Activated gamma-delta T cell treated with anti-CD3 and anti-CD28 coated beads, Interleukin-2, amount 50 U/mL, for 16 hours (primary cell): ENCODE measurements at regions not wholly inside any gene's neighbourhood (a gene's known extent, or its start where the extent isn't known, plus 50 kb on each side); places are given as distances from the start of the nearest gene placed in this dataset.
A peak's percentile ranks its signal among the peaks of the same experiment; 100 is the strongest.
"Not testable (repeated sequence)": the region's sequence is repeated elsewhere in the genome, so short reads cannot be mapped to it uniquely, and the experiment has no call there.

ENCODE experiments used
- DNase-seq: peaks from one replicate; pipeline ENCODE4 v3.0.0-alpha.2; 2020; ENCODE audit warnings: low read depth

DNA sequence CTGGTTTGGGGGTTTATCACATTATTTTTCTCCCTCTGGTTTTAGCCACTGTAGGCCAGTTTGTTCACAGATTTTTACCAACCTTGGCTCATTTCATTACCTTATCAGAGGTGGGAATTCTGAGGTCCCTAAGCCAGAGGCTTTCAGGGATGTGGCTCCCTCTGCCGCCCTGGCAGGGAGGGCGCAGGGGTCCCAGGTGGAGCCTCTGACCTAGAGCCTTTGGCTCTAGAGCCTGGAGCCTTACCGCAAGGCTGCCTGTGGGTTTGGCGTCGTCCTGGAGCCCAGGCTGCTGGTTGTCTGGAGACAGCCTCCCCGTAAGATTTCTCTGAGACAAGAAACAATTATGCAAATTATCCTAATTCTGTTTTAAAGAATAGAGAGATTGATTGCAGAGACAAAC, 188.0 kb downstream of the LMLN start:
- not testable (repeated sequence) for DNase-seq

DNA sequence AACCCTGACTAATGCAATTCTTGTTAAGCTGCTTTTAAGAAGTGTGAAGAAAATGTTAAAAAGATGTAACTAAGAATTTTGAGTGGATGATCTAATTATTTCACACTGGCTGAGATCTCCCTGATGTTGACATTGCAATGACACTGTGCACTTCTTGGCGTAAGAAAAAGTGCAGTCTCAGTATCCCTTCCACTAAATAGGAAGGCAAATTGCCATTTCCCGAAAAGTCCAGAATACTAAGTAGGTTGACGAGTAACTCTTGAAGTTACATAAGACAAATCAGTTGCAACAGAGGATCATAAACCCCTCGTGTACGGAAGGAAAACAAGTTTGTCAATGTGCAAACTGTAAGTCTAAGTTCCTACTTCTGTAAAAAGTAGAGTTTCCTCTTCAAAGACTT, 189.9 kb downstream of the LMLN start:
- not testable (repeated sequence) for DNase-seq

DNA sequence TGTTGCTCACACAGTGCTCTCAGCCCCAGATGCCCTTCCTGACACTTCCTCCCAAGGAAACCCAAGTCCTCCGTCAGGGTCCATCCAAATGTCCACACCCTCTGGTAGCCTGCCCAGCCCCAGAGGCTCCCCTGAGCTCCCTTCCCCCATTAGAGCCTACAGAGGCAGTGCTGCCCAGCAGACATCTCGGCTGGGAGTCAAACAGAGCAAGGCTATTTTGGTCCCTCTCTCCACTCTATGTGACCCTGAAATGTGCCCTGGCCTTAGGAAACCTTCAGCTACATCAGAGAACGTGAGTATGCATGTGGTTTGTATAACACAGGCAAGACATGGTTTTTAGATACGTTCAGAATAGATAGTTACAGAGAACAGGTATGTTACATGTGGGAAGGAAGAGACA, 191.8 kb downstream of the LMLN start:
- DNase-seq: not testable (repeated sequence)

DNA sequence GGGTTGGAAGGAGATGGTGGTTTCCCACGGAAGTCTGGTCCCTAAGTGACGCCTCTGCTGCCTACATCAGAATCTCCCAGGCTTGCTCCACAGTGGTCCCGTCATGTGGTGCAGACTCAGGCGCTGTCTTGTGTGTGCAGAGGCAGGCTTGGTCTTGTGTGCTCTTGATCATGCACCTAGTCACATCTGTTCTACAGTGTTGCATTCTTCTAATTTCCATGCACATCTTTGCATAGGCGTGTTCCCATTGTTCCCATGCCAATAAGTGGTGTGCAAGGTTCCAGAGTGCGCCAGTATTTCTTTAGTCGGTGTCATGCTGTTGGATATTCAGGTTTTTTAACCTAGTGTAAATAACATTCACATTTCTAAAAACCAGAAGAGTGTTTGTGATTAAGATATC, 195.8 kb downstream of the LMLN start:
- not testable (repeated sequence) for DNase-seq

DNA sequence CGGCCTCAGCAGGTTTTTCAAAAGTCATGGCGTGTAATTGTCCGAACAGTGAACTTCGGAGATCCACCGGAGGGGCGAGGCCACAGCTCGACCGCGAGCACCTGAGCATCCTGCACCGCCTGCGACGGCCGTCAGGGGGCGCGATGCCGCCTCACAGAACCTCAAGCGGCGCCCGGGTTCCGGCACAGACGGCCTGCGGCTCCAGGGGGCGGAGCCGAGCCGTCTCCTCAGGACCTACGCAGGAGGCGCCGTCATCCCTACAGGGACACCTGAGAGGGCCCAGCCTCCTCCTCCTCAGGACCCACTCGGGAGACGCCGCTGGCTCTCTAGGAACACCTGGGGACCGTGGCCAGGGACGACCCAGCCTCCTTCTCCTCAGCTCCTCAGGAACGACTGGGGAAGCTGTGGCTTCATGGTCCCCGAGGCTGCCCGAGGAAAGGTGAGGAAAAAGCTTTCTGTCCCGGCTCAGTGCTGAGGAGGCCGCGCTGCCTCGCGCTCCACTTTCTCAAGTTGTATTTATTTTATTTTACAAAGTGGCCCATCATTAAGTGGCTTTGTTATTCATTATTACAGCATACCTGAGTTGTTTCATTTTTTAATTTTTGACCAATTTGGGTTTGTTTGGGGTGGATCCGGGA, 197.3 kb downstream of the LMLN start:
- not testable (repeated sequence) for DNase-seq

DNA sequence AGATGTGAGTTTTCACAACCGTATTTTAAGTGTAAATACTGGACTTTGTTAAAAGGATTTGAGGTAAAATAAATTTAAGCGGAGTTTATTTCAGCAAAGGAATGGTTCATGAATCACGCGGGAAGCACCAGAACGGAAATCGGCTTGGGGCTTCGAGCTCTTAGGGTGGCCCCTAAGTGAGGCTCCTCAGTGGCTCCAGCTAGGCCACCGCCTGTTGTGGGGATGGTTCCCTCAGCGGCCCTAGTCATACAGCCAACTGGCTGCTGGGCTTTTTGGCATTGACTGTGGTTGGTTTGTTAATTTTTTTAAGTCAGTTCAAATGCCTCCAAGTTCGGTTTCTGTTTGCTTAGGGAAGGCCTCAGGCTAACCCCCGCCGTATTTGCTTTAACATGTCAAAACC, 198.0 kb downstream of the LMLN start:
- DNase-seq: not testable (repeated sequence)

DNA sequence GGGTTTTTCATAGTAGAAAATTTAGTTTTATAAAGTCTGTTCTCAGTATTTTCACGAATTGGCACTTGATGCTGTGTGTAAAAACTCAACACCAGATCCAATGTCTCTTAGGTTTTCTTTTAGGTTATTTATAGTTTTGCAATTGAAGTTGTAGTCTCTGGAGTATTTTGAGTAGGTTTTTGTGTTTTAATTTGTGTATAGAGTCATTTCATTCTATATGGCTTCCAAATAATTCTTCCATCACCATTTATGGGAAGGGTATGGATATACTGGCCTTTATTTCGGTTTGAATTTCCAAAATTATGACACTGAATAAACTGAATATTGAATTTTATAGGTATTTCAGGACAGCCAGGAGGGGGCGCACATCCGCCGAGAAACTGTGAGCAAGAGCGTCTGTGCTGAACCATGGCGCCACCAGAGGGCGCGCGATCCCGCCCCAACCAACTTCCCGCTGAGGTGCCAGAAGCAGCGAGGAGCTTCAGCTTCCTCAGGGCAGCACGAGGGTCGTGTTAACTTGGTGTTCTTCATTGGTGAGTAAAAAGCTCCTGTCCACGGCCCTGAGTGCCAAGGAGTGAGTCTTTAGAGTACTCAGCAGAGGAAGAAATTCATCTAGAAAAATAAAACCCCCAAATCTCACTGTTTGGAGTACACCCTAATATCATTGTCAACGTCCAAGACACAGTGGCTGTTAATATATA, 207.5 kb downstream of the LMLN start:
- DNase-seq: peak; percentile 50

DNA sequence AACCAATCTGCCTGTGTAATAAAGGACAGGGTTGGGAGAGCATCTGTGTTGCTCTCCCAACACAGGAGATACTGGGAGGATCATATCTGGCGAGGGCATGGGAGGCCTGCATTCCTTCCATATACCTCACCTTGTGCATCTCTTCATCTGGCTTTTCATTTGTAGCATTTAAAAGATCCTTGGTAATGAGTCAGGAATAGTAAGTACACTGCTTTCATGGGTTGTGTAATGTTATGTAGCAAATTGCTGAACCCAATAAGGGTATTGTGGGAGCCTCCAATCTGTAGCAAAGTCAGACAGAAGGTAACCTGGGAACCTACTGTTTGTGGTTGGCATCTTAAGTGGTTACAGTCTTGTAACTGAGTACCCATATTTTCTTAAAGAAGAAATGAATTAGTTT, 210.8 kb downstream of the LMLN start:
- DNase-seq: not testable (repeated sequence)

DNA sequence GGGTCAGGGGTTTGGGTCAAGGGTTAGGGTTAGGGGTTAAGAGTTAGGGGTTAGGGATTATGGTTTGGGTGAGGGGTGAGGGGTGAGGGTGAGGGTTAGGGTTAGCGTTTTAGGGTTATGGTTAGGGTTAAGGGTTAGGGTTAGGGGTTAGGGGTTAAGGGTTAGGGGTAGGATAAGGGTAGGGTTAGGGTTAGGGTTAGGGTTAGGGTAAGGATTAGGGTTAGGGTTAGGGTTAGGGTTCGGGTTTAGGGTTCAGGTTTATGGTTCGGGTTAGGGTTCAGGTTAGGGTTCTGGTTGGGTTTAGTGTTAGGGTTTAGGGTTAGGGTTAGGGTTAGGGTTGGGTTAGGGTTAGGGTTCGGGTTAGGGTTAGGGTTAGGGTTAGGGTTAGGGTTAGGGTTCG, 213.1 kb downstream of the LMLN start:
- not testable (repeated sequence) for DNase-seq

DNA sequence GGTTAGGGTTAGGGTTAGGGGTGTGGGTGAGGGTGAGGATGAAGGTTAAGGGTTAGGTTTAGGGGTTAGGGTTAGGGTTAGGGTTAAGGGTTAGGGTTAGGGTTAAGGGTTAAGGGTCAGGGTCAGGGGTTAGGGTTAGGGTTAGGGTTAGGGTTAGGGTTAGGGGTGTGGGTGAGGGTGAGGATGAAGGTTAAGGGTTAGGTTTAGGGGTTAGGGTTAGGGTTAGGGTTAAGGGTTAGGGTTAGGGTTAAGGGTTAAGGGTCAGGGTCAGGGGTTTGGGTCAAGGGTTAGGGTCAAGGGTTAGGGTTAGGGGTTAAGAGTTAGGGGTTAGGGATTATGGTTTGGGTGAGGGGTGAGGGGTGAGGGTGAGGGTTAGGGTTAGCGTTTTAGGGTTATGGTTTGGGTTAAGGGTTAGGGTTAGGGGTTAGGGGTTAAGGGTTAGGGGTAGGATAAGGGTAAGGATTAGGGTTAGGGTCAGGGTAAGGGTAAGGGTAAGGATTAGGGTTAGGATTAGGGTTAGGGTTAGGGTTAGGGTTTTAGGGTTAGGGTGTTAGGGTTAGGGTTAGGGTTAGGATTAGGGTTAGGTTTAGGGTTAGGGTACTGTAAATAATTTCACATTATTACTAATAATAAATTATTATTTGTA, 214.0 kb downstream of the LMLN start:
- DNase-seq: not testable (repeated sequence)
